SK-N-SH (cell line): ENCODE measurements at regions not wholly inside any gene's neighbourhood (a gene's known extent, or its start where the extent isn't known, plus 50 kb on each side); places are given as distances from the start of the nearest gene placed in this dataset.

Experiments used
- CTCF ChIA-PET: fragments of 300-600, 350-600 bp; formaldehyde crosslinking; extraction: SDS; loops from one replicate; lab custom pipeline; 2021; lab: Yijun Ruan, JAX
- POLR2A ChIA-PET: fragments of 350-600 bp; sonication (Branson Sonifier 250); formaldehyde crosslinking; extraction: SDS; loops from one replicate; lab custom pipeline; 2020; ENCODE audit warnings: antibody characterized with exemption, inconsistent platforms; lab: Yijun Ruan, JAX
- DNase-seq: peaks from one replicate; pipeline ENCODE4 v3.0.0; 2012
- H2AFZ ChIP-seq: fragments of 200-600 bp; sonication (generic); 2 replicates; pipeline ENCODE4 v1.8.1; 2016; ENCODE audit warnings: antibody characterized with exemption, mild to moderate bottlenecking, low read depth
- H3F3A ChIP-seq: fragments of 200-600 bp; sonication (generic); replicated peaks from 2 replicates; pipeline ENCODE3; 2016; ENCODE audit warnings: antibody characterized with exemption, mild to moderate bottlenecking; ENCODE audit not compliant: insufficient read depth
- H3K27ac ChIP-seq, 2 experiments: fragments of 200-500 bp in 1 of 2; fragments of 200-600 bp in 1 of 2; sonication (Bioruptor generic) in 1 of 2; sonication (generic), shearing (Covaris generic) in 1 of 2; 2 replicates each; pipeline versions ENCODE4 v1.5.1 to v1.6.1; 2014 to 2016; ENCODE audit warnings: low read depth in 2 of 2, inconsistent platforms in 1 of 2, low read length in 1 of 2, mild to moderate bottlenecking in 1 of 2, mixed read lengths in 1 of 2
- H3K27me3 ChIP-seq: fragments of 200-600 bp; sonication (generic), shearing (Covaris generic); 2 replicates; pipeline ENCODE4 v1.6.1; 2016; ENCODE audit warnings: mixed run types; ENCODE audit not compliant: insufficient read depth
- H3K36me3 ChIP-seq, 2 experiments: fragments of 200-500 bp in 1 of 2; fragments of 200-600 bp in 1 of 2; sonication (Bioruptor generic) in 1 of 2; sonication (generic) in 1 of 2; replicated peaks in 1 of 2; 2 replicates each; pipeline versions ENCODE3 to v1.5.1; 2014 to 2016; ENCODE audit warnings: low read length in 1 of 2, mild to moderate bottlenecking in 1 of 2; ENCODE audit not compliant: insufficient read depth in 2 of 2, control insufficient read depth in 1 of 2
- H3K4me1 ChIP-seq, 2 experiments: fragments of 200-500 bp in 1 of 2; fragments of 200-600 bp in 1 of 2; sonication (Bioruptor generic) in 1 of 2; sonication (generic), shearing (Covaris generic) in 1 of 2; 2 replicates each; pipeline versions ENCODE4 v1.5.1 to v1.6.1; 2014 to 2016; ENCODE audit warnings: low read depth in 1 of 2, low read length in 1 of 2, mixed run types in 1 of 2; ENCODE audit not compliant: insufficient read depth in 2 of 2, control insufficient read depth in 1 of 2
- H3K4me2 ChIP-seq: fragments of 200-600 bp; sonication (generic), shearing (Covaris generic); 2 replicates; pipeline ENCODE4 v1.6.1; 2017; ENCODE audit warnings: mixed run types
- H3K4me3 ChIP-seq, 2 experiments: fragments of 200-500 bp in 1 of 2; fragments of 200-600 bp in 1 of 2; sonication (Bioruptor generic) in 1 of 2; sonication (generic), shearing (Covaris generic) in 1 of 2; 2 replicates each; pipeline versions ENCODE4 v1.5.1 to v1.8.1; 2014 to 2016; ENCODE audit warnings: low read depth in 2 of 2, inconsistent platforms in 1 of 2, low read length in 1 of 2, mild to moderate bottlenecking in 1 of 2, mixed read lengths in 1 of 2, moderate library complexity in 1 of 2
- H3K79me2 ChIP-seq: fragments of 200-600 bp; sonication (generic); 2 replicates; pipeline ENCODE4 v1.8.1; 2017; ENCODE audit warnings: mild to moderate bottlenecking; ENCODE audit not compliant: insufficient read depth
- H3K9ac ChIP-seq: fragments of 200-600 bp; sonication (generic); 2 replicates; pipeline ENCODE4 v1.6.1; 2017; ENCODE audit warnings: mixed run types
- H3K9me2 ChIP-seq: fragments of 200-600 bp; sonication (generic); 2 replicates; pipeline ENCODE4 v1.6.1; 2017; ENCODE audit warnings: mixed run types
- H3K9me3 ChIP-seq: fragments of 200-600 bp; sonication (generic); 2 replicates; pipeline ENCODE4 v1.6.1; 2017; ENCODE audit warnings: mixed run types, mild to moderate bottlenecking, moderate library complexity
- H4K20me1 ChIP-seq: fragments of 200-600 bp; sonication (generic); 2 replicates; pipeline ENCODE4 v1.6.1; 2017; ENCODE audit warnings: mild to moderate bottlenecking, mixed run types; ENCODE audit not compliant: insufficient read depth
- CHD2 ChIP-seq: fragments of 150-350 bp; IDR thresholded peaks from 2 replicates; pipeline ENCODE4 v1.6.1; 2018; ENCODE audit warnings: low read length; ENCODE audit not compliant: partially characterized antibody
- EP300 ChIP-seq, 2 experiments: IDR thresholded peaks; 2 replicates each; pipeline versions ENCODE4 v1.4.0 to v1.6.1; 2012; ENCODE audit warnings: borderline replicate concordance in 1 of 2, low read depth in 1 of 2, low read length in 1 of 2
- EZH2phosphoT487 ChIP-seq: fragments of 200-600 bp; sonication (generic); IDR thresholded peaks from 2 replicates; pipeline ENCODE4 v1.6.1; 2017; ENCODE audit warnings: low read depth, mixed run types, mild to moderate bottlenecking, antibody characterized with exemption, moderate library complexity, borderline replicate concordance
- FOSL2 ChIP-seq: IDR thresholded peaks from 2 replicates; pipeline ENCODE4 v1.4.0; 2012; ENCODE audit warnings: low read depth, mild to moderate bottlenecking, moderate library complexity, borderline replicate concordance
- GATA2 ChIP-seq: sonication (generic); formaldehyde crosslinking; IDR thresholded peaks from 2 replicates; pipeline ENCODE4 v1.5.0; 2020; ENCODE audit warnings: mild to moderate bottlenecking, missing genetic modification reagents
- JUND ChIP-seq: IDR thresholded peaks from 2 replicates; pipeline ENCODE4 v1.4.0; 2012
- MXI1 ChIP-seq: IDR thresholded peaks from 2 replicates; pipeline ENCODE4 v1.6.1; 2012; ENCODE audit warnings: mild to moderate bottlenecking, low read depth, low read length, improper control_type of control experiment
- NFIC ChIP-seq: IDR thresholded peaks from 2 replicates; pipeline ENCODE4 v1.4.0; 2012; ENCODE audit warnings: borderline replicate concordance
- NRF1 ChIP-seq: IDR thresholded peaks from 2 replicates; pipeline ENCODE4 v1.6.1; 2012; ENCODE audit warnings: low read depth, mild to moderate bottlenecking, low read length
- POLR2AphosphoS5 ChIP-seq: IDR thresholded peaks from 2 replicates; pipeline ENCODE4 v1.6.1; 2012; ENCODE audit warnings: low read depth, low read length
- SMC3 ChIP-seq: IDR thresholded peaks from 2 replicates; pipeline ENCODE4 v1.6.1; 2012; ENCODE audit warnings: low read depth, low read length, improper control_type of control experiment
- TCF12 ChIP-seq: IDR thresholded peaks from 2 replicates; pipeline ENCODE4 v1.4.0; 2012
- YY1 ChIP-seq: IDR thresholded peaks from 2 replicates; pipeline ENCODE4 v1.4.0; 2012; ENCODE audit warnings: low read depth, mild to moderate bottlenecking
- WGBS: methylation state at CpG from one replicate; pipeline ENCODE4 v1.1.6; 2017; ENCODE audit warnings: low lambda C conversion rate; 5-methylcytosine and 5-hydroxymethylcytosine counted together
- TF ChIP-seq, protein P1 (sequence below): fragments of 150-350 bp; IDR thresholded peaks from 2 replicates; pipeline ENCODE4 v1.6.1; 2017; ENCODE audit warnings: antibody characterized with exemption, low read length, low read depth, borderline replicate concordance
- TF ChIP-seq, protein P2 (sequence below): IDR thresholded peaks from 2 replicates; pipeline ENCODE4 v1.4.0; 2012; ENCODE audit warnings: low read depth, borderline replicate concordance
- TF ChIP-seq, protein P3 (sequence below): IDR thresholded peaks from 2 replicates; pipeline ENCODE4 v1.4.0; 2012; ENCODE audit warnings: low read depth, borderline replicate concordance

DNA sequence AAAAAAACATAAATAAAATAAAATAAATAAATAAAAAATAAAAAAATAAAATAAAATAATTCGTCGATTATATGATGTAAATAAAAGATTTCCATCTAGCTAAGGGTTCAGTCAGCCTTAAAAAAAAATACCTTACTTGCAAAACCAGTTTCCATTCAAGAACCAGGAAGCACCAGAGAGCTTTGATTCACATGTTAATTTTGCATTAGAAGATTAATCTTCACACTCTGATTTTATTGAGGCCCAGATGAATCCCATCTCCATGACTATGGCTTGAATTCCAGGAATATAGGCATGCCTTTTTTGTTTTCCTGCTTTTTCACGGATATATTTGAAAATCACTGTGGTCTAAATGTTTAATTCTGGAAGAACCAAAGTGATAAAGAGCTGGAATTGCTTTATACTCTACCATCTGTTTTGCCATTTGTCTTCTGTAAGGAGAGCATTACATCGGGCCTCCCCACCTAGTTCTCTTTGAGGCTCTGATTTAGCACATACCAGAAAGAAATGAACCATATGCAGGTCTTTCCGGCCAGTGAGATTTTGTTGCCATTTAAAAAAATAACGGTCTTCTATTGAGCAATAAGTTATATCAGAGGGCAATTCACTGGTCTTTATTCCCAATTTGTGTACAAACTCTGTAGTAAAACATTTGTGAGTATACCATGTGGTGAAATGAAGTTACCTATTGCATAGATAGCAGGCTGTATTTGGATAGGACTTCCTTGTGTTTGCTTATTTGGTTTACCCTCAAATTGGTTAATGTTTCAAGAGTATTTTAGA, 175.5 kb downstream of the AEBP2 start:
- Histone ChIP-seq H3K4me2 (no peak overlapping the region), H3K9me3 (no peaks in the 10 kb centered on the region), H4K20me1 (no peaks in the 10 kb centered on the region), H3K4me3 (no peak overlapping the region), H3K27me3 (no peaks in the 10 kb centered on the region), H3K79me2 (no peaks in the 10 kb centered on the region), H3K36me3 (no peaks in the 10 kb centered on the region), H3F3A (peaks cover 7% of the 10 kb centered on the region), H3K27ac (no peak overlapping the region), H2AFZ (no peak overlapping the region), H3K9me2 (0 out of 2 replicates have a peak, but pooled peaks cover 2% of the 10 kb centered on the region), H3K4me1 (no peaks in the 10 kb centered on the region; a peak in 1 of 4 replicates), H3K9ac (no peak overlapping the region)
- ChIA-PET CTCF (interaction anchor here (1.3 to 1.4 kb wide), 2 partner anchors 9 to 12 kb away, joined by 4 to 7 read pairs; no protein-coding TSS in a partner anchor), POLR2A (no interaction called here)
- TF ChIP-seq FOSL2: no peak
- TF ChIP-seq POLR2AphosphoS5: no peak
- TF ChIP-seq NRF1: no peak
- no peak for TF ChIP-seq GATA2 (CRISPR knock-in tag)
- no peak for TF ChIP-seq TCF12
- TF ChIP-seq EP300 (IDR thresholded peaks at IDR 0.05; ENCODE audit: borderline replicate concordance in 1 of 2, low read depth in 1 of 2, low read length in 1 of 2): no peak
- TF ChIP-seq, protein P1, sequence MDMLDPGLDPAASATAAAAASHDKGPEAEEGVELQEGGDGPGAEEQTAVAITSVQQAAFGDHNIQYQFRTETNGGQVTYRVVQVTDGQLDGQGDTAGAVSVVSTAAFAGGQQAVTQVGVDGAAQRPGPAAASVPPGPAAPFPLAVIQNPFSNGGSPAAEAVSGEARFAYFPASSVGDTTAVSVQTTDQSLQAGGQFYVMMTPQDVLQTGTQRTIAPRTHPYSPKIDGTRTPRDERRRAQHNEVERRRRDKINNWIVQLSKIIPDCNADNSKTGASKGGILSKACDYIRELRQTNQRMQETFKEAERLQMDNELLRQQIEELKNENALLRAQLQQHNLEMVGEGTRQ: no peak
- TF ChIP-seq, protein P2, sequence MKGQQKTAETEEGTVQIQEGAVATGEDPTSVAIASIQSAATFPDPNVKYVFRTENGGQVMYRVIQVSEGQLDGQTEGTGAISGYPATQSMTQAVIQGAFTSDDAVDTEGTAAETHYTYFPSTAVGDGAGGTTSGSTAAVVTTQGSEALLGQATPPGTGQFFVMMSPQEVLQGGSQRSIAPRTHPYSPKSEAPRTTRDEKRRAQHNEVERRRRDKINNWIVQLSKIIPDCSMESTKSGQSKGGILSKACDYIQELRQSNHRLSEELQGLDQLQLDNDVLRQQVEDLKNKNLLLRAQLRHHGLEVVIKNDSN: no peak
- TF ChIP-seq MXI1: no peak
- no peak for TF ChIP-seq EZH2phosphoT487
- WGBS: 77% methylated on average over 6 of the region's 6 CpGs
- no peak for DNase-seq

DNA sequence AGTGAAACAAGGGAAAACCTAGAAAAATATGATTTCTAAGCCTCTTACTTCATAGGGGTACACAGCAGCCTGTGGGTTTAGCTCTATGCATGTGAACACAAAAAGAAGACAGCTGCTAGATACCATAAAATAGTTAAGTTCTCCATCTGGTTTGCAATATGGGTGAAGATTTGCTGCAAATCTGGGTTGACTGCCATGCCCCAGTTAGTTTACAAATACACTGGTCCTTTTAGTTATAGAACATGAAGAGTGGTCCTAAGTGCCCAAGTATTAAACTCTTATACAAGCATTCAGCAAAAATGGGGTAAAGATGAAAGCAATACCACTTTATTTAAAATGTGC, 176.1 kb downstream of the AEBP2 start:
- no peak overlapping the region for H3K27ac ChIP-seq
- H2AFZ ChIP-seq: no peak overlapping the region
- no peaks in the 10 kb centered on the region for H3K79me2 ChIP-seq
- DNase-seq: no peak
- H3K9me2 ChIP-seq: 0 out of 2 replicates have a peak, but pooled peaks cover 2% of the 10 kb centered on the region
- TF ChIP-seq POLR2AphosphoS5 (no peak), JUND (no peak), YY1 (no peak), NFIC (no peak), CHD2 (no peak), SMC3 (no peak)
- TF ChIP-seq, protein P3, sequence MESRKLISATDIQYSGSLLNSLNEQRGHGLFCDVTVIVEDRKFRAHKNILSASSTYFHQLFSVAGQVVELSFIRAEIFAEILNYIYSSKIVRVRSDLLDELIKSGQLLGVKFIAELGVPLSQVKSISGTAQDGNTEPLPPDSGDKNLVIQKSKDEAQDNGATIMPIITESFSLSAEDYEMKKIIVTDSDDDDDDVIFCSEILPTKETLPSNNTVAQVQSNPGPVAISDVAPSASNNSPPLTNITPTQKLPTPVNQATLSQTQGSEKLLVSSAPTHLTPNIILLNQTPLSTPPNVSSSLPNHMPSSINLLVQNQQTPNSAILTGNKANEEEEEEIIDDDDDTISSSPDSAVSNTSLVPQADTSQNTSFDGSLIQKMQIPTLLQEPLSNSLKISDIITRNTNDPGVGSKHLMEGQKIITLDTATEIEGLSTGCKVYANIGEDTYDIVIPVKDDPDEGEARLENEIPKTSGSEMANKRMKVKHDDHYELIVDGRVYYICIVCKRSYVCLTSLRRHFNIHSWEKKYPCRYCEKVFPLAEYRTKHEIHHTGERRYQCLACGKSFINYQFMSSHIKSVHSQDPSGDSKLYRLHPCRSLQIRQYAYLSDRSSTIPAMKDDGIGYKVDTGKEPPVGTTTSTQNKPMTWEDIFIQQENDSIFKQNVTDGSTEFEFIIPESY: no peak
- TF ChIP-seq, all 33 proteins: peak for 0
- ChIA-PET CTCF (interaction anchor here (1.3 kb wide), 1 partner anchor 11 kb away, joined by 4 read pairs; no protein-coding TSS in a partner anchor), POLR2A (interaction anchor here (0.6 kb wide), 1 partner anchor 757 kb away, joined by 3 read pairs; no protein-coding TSS in a partner anchor)
- Histone ChIP-seq H3K4me2 (no peak overlapping the region), H4K20me1 (no peaks in the 10 kb centered on the region), H3K9ac (no peak overlapping the region), H3K27me3 (no peaks in the 10 kb centered on the region), H3K4me3 (no peak overlapping the region), H3F3A (peaks cover 7% of the 10 kb centered on the region), H3K36me3 (no peaks in the 10 kb centered on the region), H3K4me1 (no peaks in the 10 kb centered on the region; a peak in 1 of 4 replicates), H3K9me3 (no peaks in the 10 kb centered on the region)
